ENCODE measurements at regions not wholly inside any gene's neighbourhood (a gene's known extent, or its start where the extent isn't known, plus 50 kb on each side); places are given as distances from the start of the nearest gene placed in this dataset.

GRCh38 chr22:48918585-48919186 lies 909.0 kb downstream of the BRD1 start:
- TF ChIP-seq CTCF (IDR thresholded peaks at IDR 0.05; ENCODE audit: low read depth, low read length, poor library complexity, severe bottlenecking) (no peak), EZH2phosphoT487 (IDR thresholded peaks at IDR 0.05; ENCODE audit: borderline replicate concordance, low read length) (no peak)
